ENCODE measurements at regions not wholly inside any gene's neighbourhood (a gene's known extent, or its start where the extent isn't known, plus 50 kb on each side); places are given as distances from the start of the nearest gene placed in this dataset.

DNA sequence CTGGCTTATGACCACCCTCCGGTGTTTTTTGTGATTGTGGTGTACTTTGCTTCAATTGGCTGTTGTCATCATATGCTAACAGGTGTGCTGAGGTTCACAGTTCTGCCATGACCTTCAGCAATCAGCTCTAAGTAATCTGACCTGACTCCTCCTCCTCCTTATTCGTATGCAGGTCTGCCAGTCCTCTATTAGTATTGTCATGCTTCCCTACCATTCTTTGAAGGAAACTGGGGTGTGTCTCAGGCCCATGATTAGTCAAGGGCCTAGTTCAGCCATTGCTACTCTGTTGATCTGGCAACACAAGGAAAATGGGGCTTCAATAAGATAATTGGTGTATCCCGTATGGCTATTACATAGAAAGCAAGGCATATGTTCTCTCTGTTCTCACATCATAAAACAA, 332.3 kb upstream of the DPYD start:
- no peak for DNase-seq (ENCODE audit: low spot score)
- peaks cover 11% of the 10 kb centered on the region for H3K9me3 ChIP-seq (ENCODE audit: low read depth, low read length, poor library complexity, severe bottlenecking)
- no peaks in the 10 kb centered on the region for H3K36me3 ChIP-seq (ENCODE audit: insufficient read depth, low read length, poor library complexity, severe bottlenecking)
- TF ChIP-seq EZH2 (IDR thresholded peaks at IDR 0.05; ENCODE audit: borderline replicate concordance, low read depth, low read length, poor library complexity, severe bottlenecking), result no peak
- TF ChIP-seq, protein P1, sequence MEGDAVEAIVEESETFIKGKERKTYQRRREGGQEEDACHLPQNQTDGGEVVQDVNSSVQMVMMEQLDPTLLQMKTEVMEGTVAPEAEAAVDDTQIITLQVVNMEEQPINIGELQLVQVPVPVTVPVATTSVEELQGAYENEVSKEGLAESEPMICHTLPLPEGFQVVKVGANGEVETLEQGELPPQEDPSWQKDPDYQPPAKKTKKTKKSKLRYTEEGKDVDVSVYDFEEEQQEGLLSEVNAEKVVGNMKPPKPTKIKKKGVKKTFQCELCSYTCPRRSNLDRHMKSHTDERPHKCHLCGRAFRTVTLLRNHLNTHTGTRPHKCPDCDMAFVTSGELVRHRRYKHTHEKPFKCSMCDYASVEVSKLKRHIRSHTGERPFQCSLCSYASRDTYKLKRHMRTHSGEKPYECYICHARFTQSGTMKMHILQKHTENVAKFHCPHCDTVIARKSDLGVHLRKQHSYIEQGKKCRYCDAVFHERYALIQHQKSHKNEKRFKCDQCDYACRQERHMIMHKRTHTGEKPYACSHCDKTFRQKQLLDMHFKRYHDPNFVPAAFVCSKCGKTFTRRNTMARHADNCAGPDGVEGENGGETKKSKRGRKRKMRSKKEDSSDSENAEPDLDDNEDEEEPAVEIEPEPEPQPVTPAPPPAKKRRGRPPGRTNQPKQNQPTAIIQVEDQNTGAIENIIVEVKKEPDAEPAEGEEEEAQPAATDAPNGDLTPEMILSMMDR (conservative IDR thresholded peaks at IDR 0.05; ENCODE audit: low read depth, low read length), result no peak
- H3K4me3 ChIP-seq (ENCODE audit: low read depth, low read length, poor library complexity, severe bottlenecking), result no peak overlapping the region
- CTCF ChIA-PET, result no interaction called here
- no peaks in the 10 kb centered on the region for H3K27me3 ChIP-seq (replicated peaks; ENCODE audit: insufficient read depth, low read depth, low read length, poor library complexity)
- no TSS peak for BruUV-seq (replicated peaks)
- POLR2A ChIA-PET (ENCODE audit: low non-redundant PET), result no interaction called here
- intact Hi-C loops (cut with micrococcal nuclease; ENCODE audit: unreplicated experiment), result no loop called here
- peaks cover 3% of the 10 kb centered on the region for H3K4me1 ChIP-seq (ENCODE audit: insufficient read depth, low read length, poor library complexity, severe bottlenecking)
- H3K27ac ChIP-seq (ENCODE audit: low read depth, low read length, poor library complexity, severe bottlenecking), result no peak overlapping the region

DNA sequence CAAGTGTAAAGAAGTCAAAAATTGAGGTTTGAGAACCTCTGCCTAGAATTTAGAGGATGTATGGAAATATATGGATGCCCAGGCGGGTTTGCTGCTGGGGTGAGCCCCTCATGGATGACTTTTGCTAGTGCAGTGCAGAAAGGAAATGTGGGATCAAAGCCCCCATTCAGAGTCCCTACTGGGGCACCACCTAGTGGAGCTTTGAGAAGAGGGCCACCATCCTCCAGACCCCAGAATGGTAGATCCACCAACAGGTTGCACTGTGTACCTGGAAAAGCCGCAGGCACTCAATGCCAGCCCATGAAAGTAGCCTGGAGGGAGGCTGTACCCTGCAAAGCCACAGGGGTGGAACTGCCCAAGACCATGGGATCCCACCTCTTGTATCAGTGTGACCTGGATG, 330.7 kb upstream of the DPYD start:
- intact Hi-C loops (cut with micrococcal nuclease; ENCODE audit: unreplicated experiment), result no loop called here
- no peaks in the 10 kb centered on the region for H3K36me3 ChIP-seq (ENCODE audit: insufficient read depth, low read length, poor library complexity, severe bottlenecking)
- H3K4me3 ChIP-seq (ENCODE audit: low read depth, low read length, poor library complexity, severe bottlenecking), result no peak overlapping the region
- peaks cover 7% of the 10 kb centered on the region for H3K4me1 ChIP-seq (ENCODE audit: insufficient read depth, low read length, poor library complexity, severe bottlenecking)
- POLR2A ChIA-PET (ENCODE audit: low non-redundant PET), result no interaction called here
- no peak overlapping the region for H3K27ac ChIP-seq (ENCODE audit: low read depth, low read length, poor library complexity, severe bottlenecking)
- DNase-seq (ENCODE audit: low spot score), result no peak
- TF ChIP-seq EZH2 (IDR thresholded peaks at IDR 0.05; ENCODE audit: borderline replicate concordance, low read depth, low read length, poor library complexity, severe bottlenecking), result no peak
- TF ChIP-seq, protein P1 (conservative IDR thresholded peaks at IDR 0.05; ENCODE audit: low read depth, low read length), result 0 out of 2 replicates have a peak, but pooled peaks have one; percentile 19
- H3K27me3 ChIP-seq (replicated peaks; ENCODE audit: insufficient read depth, low read depth, low read length, poor library complexity), result no peaks in the 10 kb centered on the region
- no TSS peak for BruUV-seq (replicated peaks)
- peaks cover 6% of the 10 kb centered on the region for H3K9me3 ChIP-seq (ENCODE audit: low read depth, low read length, poor library complexity, severe bottlenecking)
- CTCF ChIA-PET, result no interaction called here

DNA sequence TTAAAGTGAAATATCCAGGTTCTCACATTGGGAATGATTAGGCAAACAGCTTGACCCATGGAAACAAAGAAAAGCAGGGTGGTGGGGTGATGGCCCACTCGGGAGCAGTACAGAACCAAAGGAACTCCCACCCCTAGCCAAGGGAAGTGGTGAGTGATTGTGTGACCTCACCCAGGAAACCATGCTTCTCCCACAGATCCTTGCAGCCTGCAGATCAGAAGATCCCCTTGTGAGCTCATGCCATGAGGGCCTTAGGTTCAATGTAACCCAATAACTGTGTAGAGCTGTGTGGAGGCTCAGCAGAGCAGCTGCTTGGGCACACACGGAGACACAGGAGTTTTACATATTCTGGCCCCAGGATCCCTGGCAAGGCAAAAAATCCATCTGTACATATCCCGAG, 311.8 kb upstream of the DPYD start:
- Histone ChIP-seq H3K4me3 (ENCODE audit: low read depth, low read length, poor library complexity, severe bottlenecking) (no peak overlapping the region), H3K4me1 (ENCODE audit: insufficient read depth, low read length, poor library complexity, severe bottlenecking) (no peaks in the 10 kb centered on the region), H3K36me3 (ENCODE audit: insufficient read depth, low read length, poor library complexity, severe bottlenecking) (no peaks in the 10 kb centered on the region), H3K27ac (ENCODE audit: low read depth, low read length, poor library complexity, severe bottlenecking) (no peak overlapping the region), H3K27me3 (replicated peaks; ENCODE audit: insufficient read depth, low read depth, low read length, poor library complexity) (no peaks in the 10 kb centered on the region), H3K9me3 (ENCODE audit: low read depth, low read length, poor library complexity, severe bottlenecking) (no peaks in the 10 kb centered on the region)
- ChIA-PET CTCF (no interaction called here), POLR2A (ENCODE audit: low non-redundant PET) (no interaction called here)
- intact Hi-C loops (cut with micrococcal nuclease; ENCODE audit: unreplicated experiment), result no loop called here
- DNase-seq (ENCODE audit: low spot score), result no peak
- no peak for TF ChIP-seq EZH2 (IDR thresholded peaks at IDR 0.05; ENCODE audit: borderline replicate concordance, low read depth, low read length, poor library complexity, severe bottlenecking)
- TF ChIP-seq, protein P1 (conservative IDR thresholded peaks at IDR 0.05; ENCODE audit: low read depth, low read length), result no peak
- no TSS peak for BruUV-seq (replicated peaks)

Data from A673 (cell line).